ENCODE measurements at regions not wholly inside any gene's neighbourhood (a gene's known extent, or its start where the extent isn't known, plus 50 kb on each side); places are given as distances from the start of the nearest gene placed in this dataset.

GRCh38 chr4:133565379-133565778 is 416.3 kb downstream of the PCDH10 start:
- TF ChIP-seq CTCF (IDR thresholded peaks at IDR 0.05) = no peak
- TF ChIP-seq POLR2AphosphoS5 (IDR thresholded peaks at IDR 0.05) = no peak
- no peak for TF ChIP-seq POLR2A (IDR thresholded peaks at IDR 0.05)
- Histone ChIP-seq H3K4me1 (no peaks in the 10 kb centered on the region), H3K9me3 (no peaks in the 10 kb centered on the region), H3K27ac (no peak overlapping the region), H3K27me3 (no peaks in the 10 kb centered on the region), H3K36me3 (no peaks in the 10 kb centered on the region), H3K4me3 (no peak overlapping the region)
- DNase-seq (ENCODE audit: low spot score in 2 of 2) = no peak
- intact Hi-C loops (cut with DNase I; ENCODE audit: low total_unique reads) = no loop called here

- H3K9me3 ChIP-seq = no peaks in the 10 kb centered on the region
- H3K27ac ChIP-seq = no peak overlapping the region
- H3K27me3 ChIP-seq = no peaks in the 10 kb centered on the region
- DNase-seq (ENCODE audit: low spot score in 2 of 2) = no peak
- H3K4me1 ChIP-seq = no peaks in the 10 kb centered on the region
- intact Hi-C loops (cut with DNase I; ENCODE audit: low total_unique reads) = no loop called here
- H3K36me3 ChIP-seq = no peaks in the 10 kb centered on the region
- no peak overlapping the region for H3K4me3 ChIP-seq
- TF ChIP-seq POLR2A (IDR thresholded peaks at IDR 0.05) (no peak), CTCF (IDR thresholded peaks at IDR 0.05) (no peak), POLR2AphosphoS5 (IDR thresholded peaks at IDR 0.05) (no peak)
Observed at GRCh38 chr4:133559987-133560386, 410.9 kb downstream of the PCDH10 start.

GRCh38 chr4:133555671-133556070 is 406.6 kb downstream of the PCDH10 start:
- H3K4me1 ChIP-seq = no peaks in the 10 kb centered on the region
- intact Hi-C loops (cut with DNase I; ENCODE audit: low total_unique reads) = no loop called here
- H3K27ac ChIP-seq = no peak overlapping the region
- TF ChIP-seq POLR2AphosphoS5 (IDR thresholded peaks at IDR 0.05) (no peak), CTCF (IDR thresholded peaks at IDR 0.05) (no peak), POLR2A (IDR thresholded peaks at IDR 0.05) (no peak)
- no peaks in the 10 kb centered on the region for H3K9me3 ChIP-seq
- no peaks in the 10 kb centered on the region for H3K27me3 ChIP-seq
- no peak overlapping the region for H3K4me3 ChIP-seq
- no peak for DNase-seq (ENCODE audit: low spot score in 2 of 2)
- H3K36me3 ChIP-seq = no peaks in the 10 kb centered on the region

- Histone ChIP-seq H3K4me3 (no peak overlapping the region), H3K27ac (no peak overlapping the region), H3K27me3 (no peaks in the 10 kb centered on the region), H3K36me3 (no peaks in the 10 kb centered on the region), H3K4me1 (no peaks in the 10 kb centered on the region), H3K9me3 (no peaks in the 10 kb centered on the region)
- DNase-seq (ENCODE audit: low spot score in 2 of 2) = no peak
- intact Hi-C loops (cut with DNase I; ENCODE audit: low total_unique reads) = no loop called here
- TF ChIP-seq CTCF (IDR thresholded peaks at IDR 0.05) (no peak), POLR2AphosphoS5 (IDR thresholded peaks at IDR 0.05) (no peak), POLR2A (IDR thresholded peaks at IDR 0.05) (no peak)
Observed at GRCh38 chr4:133550436-133550835, 401.3 kb downstream of the PCDH10 start.

- TF ChIP-seq CTCF (IDR thresholded peaks at IDR 0.05) (no peak), POLR2AphosphoS5 (IDR thresholded peaks at IDR 0.05) (no peak), POLR2A (IDR thresholded peaks at IDR 0.05) (no peak)
- no peaks in the 10 kb centered on the region for H3K9me3 ChIP-seq
- DNase-seq (ENCODE audit: low spot score in 2 of 2) = no peak
- intact Hi-C loops (cut with DNase I; ENCODE audit: low total_unique reads) = no loop called here
- no peaks in the 10 kb centered on the region for H3K4me1 ChIP-seq
- H3K4me3 ChIP-seq = no peak overlapping the region
- H3K36me3 ChIP-seq = no peaks in the 10 kb centered on the region
- no peaks in the 10 kb centered on the region for H3K27me3 ChIP-seq
- H3K27ac ChIP-seq = no peak overlapping the region
Observed at GRCh38 chr4:133544097-133544496, 395.0 kb downstream of the PCDH10 start.

Data from breast epithelium (tissue), 4 donors.